Testis (tissue), 2 donors: ENCODE measurements at regions not wholly inside any gene's neighbourhood (a gene's known extent, or its start where the extent isn't known, plus 50 kb on each side); places are given as distances from the start of the nearest gene placed in this dataset.

Experiments used
- DNase-seq: peaks from one replicate; pipeline ENCODE4 v3.0.0-alpha.2; 2019
- H3K27ac ChIP-seq, 2 donors: fragments of 200-600 bp; sonication (generic); one replicate each; pipeline ENCODE4 v1.5.1; 2019
- H3K27me3 ChIP-seq: fragments of 200-600 bp; sonication (generic); one replicate; pipeline ENCODE4 v1.5.1; 2019
- H3K36me3 ChIP-seq: fragments of 200-600 bp; sonication (generic); one replicate; pipeline ENCODE4 v1.5.1; 2017; ENCODE audit warnings: low read depth; ENCODE audit errors: missing control alignments
- H3K4me1 ChIP-seq: fragments of 200-600 bp; sonication (generic); one replicate; pipeline ENCODE4 v1.5.1; 2019
- H3K4me3 ChIP-seq, 2 donors: fragments of 200-600 bp; sonication (generic); one replicate each; pipeline ENCODE4 v1.5.1; 2017 to 2019
- H3K9me3 ChIP-seq: fragments of 200-600 bp; sonication (generic); one replicate; pipeline ENCODE4 v1.5.1; 2017
- CTCF ChIP-seq, 3 experiments: fragments of 450-650 bp in 2 of 3; fragments of 200-600 bp in 1 of 3; sonication (generic) in 1 of 3; IDR thresholded peaks; one replicate each; pipeline ENCODE4 v1.5.1; 2016 to 2019; ENCODE audit warnings: antibody characterized with exemption in 3 of 3, mild to moderate bottlenecking in 2 of 3, moderate library complexity in 1 of 3
- POLR2A ChIP-seq: fragments of 450-650 bp; IDR thresholded peaks from one replicate; pipeline ENCODE4 v1.6.1; 2017; ENCODE audit warnings: antibody characterized with exemption, mild to moderate bottlenecking, moderate library complexity
- WGBS, 2 donors: methylation state at CpG; one replicate each; pipeline ENCODE4 v1.1.5; 2018; 5-methylcytosine and 5-hydroxymethylcytosine counted together
- intact Hi-C: fragments of 100-400 bp; cut with DNase I; formaldehyde crosslinking; loops from one replicate; pipeline ENCODE4 v1.15.1; 2023; ENCODE audit warnings: low total_unique reads

GRCh38 chr11:120031156-120031555 lies 106.8 kb downstream of the TRIM29 start:
- Histone ChIP-seq H3K36me3 (no peaks in the 10 kb centered on the region), H3K9me3 (no peaks in the 10 kb centered on the region), H3K27ac (no peak overlapping the region), H3K4me3 (no peak overlapping the region), H3K4me1 (no peaks in the 10 kb centered on the region), H3K27me3 (no peaks in the 10 kb centered on the region)
- no peak for DNase-seq
- WGBS, 2 donors: 82 to 87% methylated on average over 6 to 11 of the region's 11 CpGs
- TF ChIP-seq CTCF (IDR thresholded peaks at IDR 0.05) (no peak), POLR2A (no peak)
- intact Hi-C loops: no loop called here

GRCh38 chr11:120030411-120030810 lies 107.5 kb downstream of the TRIM29 start:
- DNase-seq: no peak
- Histone ChIP-seq H3K4me1 (no peaks in the 10 kb centered on the region), H3K27me3 (no peaks in the 10 kb centered on the region), H3K9me3 (no peaks in the 10 kb centered on the region), H3K27ac (no peak overlapping the region), H3K36me3 (no peaks in the 10 kb centered on the region), H3K4me3 (no peak overlapping the region)
- TF ChIP-seq CTCF (IDR thresholded peaks at IDR 0.05) (no peak), POLR2A (no peak)
- WGBS, 2 donors: 94 to 100% methylated on average over 3 to 4 of the region's 4 CpGs
- intact Hi-C loops: no loop called here

- no peak for TF ChIP-seq CTCF (IDR thresholded peaks at IDR 0.05)
- no peak for TF ChIP-seq POLR2A
- intact Hi-C loops: no loop called here
- 92 to 98% methylated on average over 4 of the region's 4 CpGs for WGBS, 2 donors
- DNase-seq: no peak
- Histone ChIP-seq H3K27me3 (no peaks in the 10 kb centered on the region), H3K4me1 (no peaks in the 10 kb centered on the region), H3K4me3 (no peak overlapping the region), H3K27ac (no peak overlapping the region), H3K9me3 (no peaks in the 10 kb centered on the region), H3K36me3 (no peaks in the 10 kb centered on the region)
Observed at GRCh38 chr11:120029321-120029720, 108.6 kb downstream of the TRIM29 start.

- no peak for DNase-seq
- H3K27me3 ChIP-seq: no peaks in the 10 kb centered on the region
- TF ChIP-seq POLR2A: no peak
- TF ChIP-seq CTCF (IDR thresholded peaks at IDR 0.05): no peak
- WGBS, 2 donors: 86 to 92% methylated on average over 8 of the region's 8 CpGs
- intact Hi-C loops: no loop called here
- no peak overlapping the region for H3K27ac ChIP-seq
- no peak overlapping the region for H3K4me3 ChIP-seq
- H3K4me1 ChIP-seq: no peaks in the 10 kb centered on the region
- no peaks in the 10 kb centered on the region for H3K9me3 ChIP-seq
- H3K36me3 ChIP-seq: no peaks in the 10 kb centered on the region
Observed at GRCh38 chr11:120028897-120029258, 109.0 kb downstream of the TRIM29 start.

GRCh38 chr11:120028181-120028896 lies 109.6 kb downstream of the TRIM29 start:
- TF ChIP-seq POLR2A: no peak
- no peak for TF ChIP-seq CTCF (IDR thresholded peaks at IDR 0.05)
- H3K9me3 ChIP-seq: no peaks in the 10 kb centered on the region
- WGBS, 2 donors: 58 to 82% methylated on average over 10 of the region's 10 CpGs
- H3K36me3 ChIP-seq: no peaks in the 10 kb centered on the region
- H3K4me1 ChIP-seq: no peaks in the 10 kb centered on the region
- no peaks in the 10 kb centered on the region for H3K27me3 ChIP-seq
- no peak for DNase-seq
- intact Hi-C loops: no loop called here
- H3K4me3 ChIP-seq: no peak overlapping the region
- no peak overlapping the region for H3K27ac ChIP-seq
